Neuronal stem cell (in vitro differentiated cells): ENCODE measurements at regions not wholly inside any gene's neighbourhood (a gene's known extent, or its start where the extent isn't known, plus 50 kb on each side); places are given as distances from the start of the nearest gene placed in this dataset.

Experiments used
- DNase-seq: peaks from one replicate; pipeline ENCODE4 v3.0.0-alpha.2; 2013; ENCODE audit warnings: low spot score
- H2AFZ ChIP-seq: one replicate; pipeline ENCODE4 v1.6.1; 2013; ENCODE audit warnings: mild to moderate bottlenecking, low read length, inconsistent platforms
- H2AK5ac ChIP-seq: 2 replicates; pipeline ENCODE4 v1.6.1; 2013; ENCODE audit warnings: low read depth, mild to moderate bottlenecking, inconsistent platforms, low read length, moderate library complexity, mixed read lengths
- H2BK120ac ChIP-seq: 2 replicates; pipeline ENCODE4 v1.6.1; 2013; ENCODE audit warnings: low read depth, mild to moderate bottlenecking, inconsistent platforms, low read length, moderate library complexity, mixed read lengths
- H2BK12ac ChIP-seq: one replicate; pipeline ENCODE4 v1.6.1; 2013; ENCODE audit warnings: low read length, inconsistent platforms
- H2BK15ac ChIP-seq: 2 replicates; pipeline ENCODE4 v1.6.1; 2013; ENCODE audit warnings: mild to moderate bottlenecking, low read length, inconsistent platforms, mixed read lengths
- H2BK5ac ChIP-seq: one replicate; pipeline ENCODE4 v1.6.1; 2013; ENCODE audit warnings: inconsistent platforms, mild to moderate bottlenecking, low read length, moderate library complexity
- H3K14ac ChIP-seq: one replicate; pipeline ENCODE4 v1.6.1; 2013; ENCODE audit warnings: low read length, inconsistent platforms
- H3K18ac ChIP-seq: 2 replicates; pipeline ENCODE4 v1.6.1; 2013; ENCODE audit warnings: low read length, inconsistent platforms
- H3K23ac ChIP-seq: 2 replicates; pipeline ENCODE4 v1.6.1; 2013; ENCODE audit warnings: low read depth, mild to moderate bottlenecking, mixed read lengths, low read length, inconsistent platforms; ENCODE audit not compliant: poor library complexity
- H3K27ac ChIP-seq: replicated peaks from 3 replicates; pipeline ENCODE4 v1.5.1; 2013; ENCODE audit warnings: low read length, inconsistent platforms
- H3K27me3 ChIP-seq, 3 experiments: 2 replicates each; pipeline ENCODE4 v1.6.1; 2013; ENCODE audit warnings: low read length in 3 of 3, mild to moderate bottlenecking in 2 of 3, inconsistent platforms in 1 of 3, low read depth in 1 of 3, mixed read lengths in 1 of 3, moderate library complexity in 1 of 3; ENCODE audit not compliant: control insufficient read depth in 3 of 3, insufficient read depth in 3 of 3
- H3K36me3 ChIP-seq, 2 donors: replicated peaks in 1 of 2; 2 replicates each; pipeline ENCODE4 v1.6.1; 2013; ENCODE audit warnings: low read length in 2 of 2; ENCODE audit not compliant: control insufficient read depth in 2 of 2, insufficient read depth in 2 of 2
- H3K4ac ChIP-seq: 2 replicates; pipeline ENCODE4 v1.6.1; 2013; ENCODE audit warnings: inconsistent platforms, mild to moderate bottlenecking, low read length, moderate library complexity
- H3K4me1 ChIP-seq, 2 donors: 1 replicate in 1 of 2; 2 replicates in 1 of 2; pipeline ENCODE4 v1.6.1; 2013; ENCODE audit warnings: low read length in 2 of 2, low read depth in 1 of 2; ENCODE audit not compliant: control insufficient read depth in 2 of 2, insufficient read depth in 1 of 2
- H3K4me2 ChIP-seq: one replicate; pipeline ENCODE4 v1.6.1; 2013; ENCODE audit warnings: mild to moderate bottlenecking, low read length, inconsistent platforms; ENCODE audit not compliant: insufficient read depth, poor library complexity, severe bottlenecking
- H3K4me3 ChIP-seq, 2 donors: 2 replicates each; pipeline ENCODE4 v1.5.1; 2013; ENCODE audit warnings: low read length in 2 of 2, mild to moderate bottlenecking in 2 of 2, inconsistent platforms in 1 of 2, moderate library complexity in 1 of 2
- H3K79me1 ChIP-seq: one replicate; pipeline ENCODE4 v1.6.1; 2013; ENCODE audit warnings: low read depth, mild to moderate bottlenecking, inconsistent platforms, low read length, moderate library complexity
- H3K9ac ChIP-seq: one replicate; pipeline ENCODE4 v1.6.1; 2013; ENCODE audit warnings: mild to moderate bottlenecking, low read depth, low read length, inconsistent platforms; ENCODE audit not compliant: poor library complexity
- H3K9me3 ChIP-seq, 2 donors: replicated peaks in 1 of 2; 2 replicates each; pipeline versions ENCODE3 to v1.6.1; 2013; ENCODE audit warnings: low read length in 2 of 2, mild to moderate bottlenecking in 2 of 2, inconsistent platforms in 1 of 2, low read depth in 1 of 2, mixed read lengths in 1 of 2, moderate library complexity in 1 of 2; ENCODE audit not compliant: control insufficient read depth in 2 of 2, insufficient read depth in 1 of 2
- H4K8ac ChIP-seq: one replicate; pipeline ENCODE4 v1.6.1; 2013; ENCODE audit warnings: low read depth, mild to moderate bottlenecking, inconsistent platforms, low read length, moderate library complexity
- H4K91ac ChIP-seq: one replicate; pipeline ENCODE4 v1.6.1; 2013; ENCODE audit warnings: low read length, low read depth, mild to moderate bottlenecking, inconsistent platforms; ENCODE audit not compliant: poor library complexity
- WGBS, 2 donors: extraction: QIAGEN DNeasy Blood & Tissue Kit; methylation state at CpG; one replicate each; pipeline ENCODE4 v1.1.7; 2013; ENCODE audit warnings: missing lambda C conversion rate in 2 of 2, mixed read lengths in 1 of 2; ENCODE audit not compliant: insufficient read length in 2 of 2, insufficient replicate concordance in 1 of 2; ENCODE audit errors: extremely low coverage in 2 of 2; 5-methylcytosine and 5-hydroxymethylcytosine counted together

GRCh38 chr5:72648480-72648879, 141.3 kb upstream of the ZNF366 start:
- no peak for DNase-seq
- H3K27ac ChIP-seq: no peak overlapping the region

GRCh38 chr5:72647806-72648205, 140.6 kb upstream of the ZNF366 start:
- Histone ChIP-seq H2AK5ac (no peak overlapping the region), H3K14ac (no peak overlapping the region), H3K23ac (no peak overlapping the region), H3K4ac (no peak overlapping the region), H2BK12ac (no peak overlapping the region), H3K27me3 (no peaks in the 10 kb centered on the region), H4K8ac (no peak overlapping the region), H2BK120ac (no peak overlapping the region), H2BK15ac (no peak overlapping the region), H3K4me1 (peaks cover 5 to 25% of the 10 kb centered on the region in 2 donors), H2BK5ac (no peak overlapping the region), H4K91ac (no peak overlapping the region), H2AFZ (peak overlapping the region; percentile 71), H3K9ac (no peak overlapping the region), H3K9me3 (no peaks in the 10 kb centered on the region), H3K4me3 (no peak overlapping the region), H3K27ac (no peak overlapping the region), H3K36me3 (no peaks in the 10 kb centered on the region), H3K4me2 (no peak overlapping the region), H3K18ac (no peak overlapping the region), H3K79me1 (no peaks in the 10 kb centered on the region)
- no CpG with 5 or more reads among the region's 2 CpGs for WGBS, 2 donors
- DNase-seq: no peak

More at GRCh38 chr5:72648480-72648879, 141.3 kb upstream of the ZNF366 start:
- Histone ChIP-seq H4K8ac (no peak overlapping the region), H3K79me1 (no peaks in the 10 kb centered on the region), H3K14ac (no peak overlapping the region), H3K4ac (no peak overlapping the region), H2BK5ac (no peak overlapping the region), H3K9me3 (no peaks in the 10 kb centered on the region), H3K23ac (no peak overlapping the region), H4K91ac (no peak overlapping the region), H3K4me1 (peaks cover 6 to 27% of the 10 kb centered on the region in 2 donors), H3K27me3 (no peaks in the 10 kb centered on the region), H3K4me2 (no peak overlapping the region), H3K4me3 (no peak overlapping the region), H2AFZ (no peak overlapping the region), H2BK120ac (no peak overlapping the region), H2BK15ac (no peak overlapping the region), H2AK5ac (no peak overlapping the region), H3K18ac (no peak overlapping the region), H3K36me3 (no peaks in the 10 kb centered on the region), H2BK12ac (no peak overlapping the region), H3K9ac (no peak overlapping the region)
- no CpG with 5 or more reads among the region's 1 CpG for WGBS, 2 donors

GRCh38 chr5:72646246-72646866, 139.1 kb upstream of the ZNF366 start:
- Histone ChIP-seq H3K4me3 (no peak overlapping the region), H3K18ac (no peak overlapping the region), H3K4me1 (peaks cover 5 to 25% of the 10 kb centered on the region in 2 donors), H3K9ac (no peak overlapping the region), H2BK15ac (no peak overlapping the region), H3K4ac (no peak overlapping the region), H3K27me3 (no peaks in the 10 kb centered on the region), H4K8ac (no peak overlapping the region), H3K27ac (no peak overlapping the region), H3K23ac (no peak overlapping the region), H3K14ac (no peak overlapping the region), H4K91ac (no peak overlapping the region), H2AFZ (no peak overlapping the region), H3K36me3 (no peaks in the 10 kb centered on the region), H3K79me1 (no peaks in the 10 kb centered on the region), H2BK5ac (no peak overlapping the region), H2BK12ac (no peak overlapping the region), H2AK5ac (no peak overlapping the region), H3K9me3 (no peaks in the 10 kb centered on the region), H2BK120ac (no peak overlapping the region), H3K4me2 (no peak overlapping the region)
- no peak for DNase-seq
- no CpG with 5 or more reads among the region's 2 CpGs for WGBS, 2 donors

GRCh38 chr5:72645064-72645846, 138.0 kb upstream of the ZNF366 start:
- Histone ChIP-seq H3K27me3 (no peaks in the 10 kb centered on the region), H2BK15ac (no peak overlapping the region), H3K18ac (no peak overlapping the region), H3K9ac (no peak overlapping the region), H3K9me3 (no peaks in the 10 kb centered on the region), H3K27ac (no peak overlapping the region), H3K4ac (no peak overlapping the region), H2BK120ac (no peak overlapping the region), H3K23ac (no peak overlapping the region), H3K14ac (no peak overlapping the region), H3K4me1 (peaks cover 5 to 25% of the 10 kb centered on the region in 2 donors), H2AFZ (no peak overlapping the region), H4K8ac (no peak overlapping the region), H3K4me2 (no peak overlapping the region), H2AK5ac (no peak overlapping the region), H2BK12ac (no peak overlapping the region), H4K91ac (no peak overlapping the region), H3K36me3 (no peaks in the 10 kb centered on the region), H2BK5ac (no peak overlapping the region), H3K4me3 (no peak overlapping the region), H3K79me1 (no peaks in the 10 kb centered on the region)
- no CpG with 5 or more reads among the region's 6 CpGs for WGBS, 2 donors
- DNase-seq: no peak
